ENCODE measurements at regions not wholly inside any gene's neighbourhood (a gene's known extent, or its start where the extent isn't known, plus 50 kb on each side); places are given as distances from the start of the nearest gene placed in this dataset.
A peak's percentile ranks its signal among the peaks of the same experiment; 100 is the strongest.

GRCh38 chr17:17421346-17422216, 55.2 kb upstream of the MED9 start:
- Histone ChIP-seq H3K27ac (peak overlapping the region; percentile 67 to 80 (median 78)), H3K27me3 (no peaks in the 10 kb centered on the region), H3K4me1 (peaks cover 10 to 13% of the 10 kb centered on the region in 2 donors), H3K4me3 (no peak overlapping the region), H3K9me3 (no peaks in the 10 kb centered on the region), H3K36me3 (no peaks in the 10 kb centered on the region)
- ATAC-seq (no peak), DNase-seq (no peak)
- TF ChIP-seq CTCF (IDR thresholded peaks at IDR 0.05 in 4 of 5, conservative IDR thresholded peaks at IDR 0.05 in 1 of 5) (no peak), POLR2A (IDR thresholded peaks at IDR 0.05) (no peak)
- in situ Hi-C loops (cut with MboI; ENCODE audit: low sequenced_read_pairs in 4 of 4), result no loop called here
- intact Hi-C loops (cut with DNase I; ENCODE audit: low total_unique reads), result loop anchor here (10.0 kb wide), 1 partner anchor 57 kb away; no protein-coding TSS in a partner anchor

- ATAC-seq (no peak), DNase-seq (no peak)
- Histone ChIP-seq H3K4me3 (no peak overlapping the region), H3K9me3 (no peaks in the 10 kb centered on the region), H3K4me1 (peaks cover 8 to 11% of the 10 kb centered on the region in 2 donors), H3K36me3 (no peaks in the 10 kb centered on the region), H3K27ac (no peak overlapping the region), H3K27me3 (no peaks in the 10 kb centered on the region)
- intact Hi-C loops (cut with DNase I; ENCODE audit: low total_unique reads), result loop anchor here (10.0 kb wide), 1 partner anchor 57 kb away; no protein-coding TSS in a partner anchor
- in situ Hi-C loops (cut with MboI; ENCODE audit: low sequenced_read_pairs in 4 of 4), result no loop called here
- TF ChIP-seq POLR2A (IDR thresholded peaks at IDR 0.05), result no peak
- TF ChIP-seq CTCF (IDR thresholded peaks at IDR 0.05 in 4 of 5, conservative IDR thresholded peaks at IDR 0.05 in 1 of 5), result no peak
Measured at GRCh38 chr17:17422217-17422610, 54.6 kb upstream of the MED9 start.

GRCh38 chr17:17422641-17423040, 54.2 kb upstream of the MED9 start:
- Histone ChIP-seq H3K36me3 (no peaks in the 10 kb centered on the region), H3K9me3 (no peaks in the 10 kb centered on the region), H3K27ac (no peak overlapping the region), H3K4me3 (no peak overlapping the region), H3K27me3 (no peaks in the 10 kb centered on the region), H3K4me1 (peaks cover 8 to 11% of the 10 kb centered on the region in 2 donors)
- TF ChIP-seq CTCF (IDR thresholded peaks at IDR 0.05 in 4 of 5, conservative IDR thresholded peaks at IDR 0.05 in 1 of 5) (no peak), POLR2A (IDR thresholded peaks at IDR 0.05) (no peak)
- intact Hi-C loops (cut with DNase I; ENCODE audit: low total_unique reads), result loop anchor here (10.0 kb wide), 1 partner anchor 58 kb away; no protein-coding TSS in a partner anchor
- in situ Hi-C loops (cut with MboI; ENCODE audit: low sequenced_read_pairs in 4 of 4), result no loop called here
- no peak for ATAC-seq
- no peak for DNase-seq

GRCh38 chr17:17423656-17424055, 53.1 kb upstream of the MED9 start:
- intact Hi-C loops (cut with DNase I; ENCODE audit: low total_unique reads), result loop anchor here (10.0 kb wide), 1 partner anchor 59 kb away; no protein-coding TSS in a partner anchor
- ATAC-seq (no peak), DNase-seq (no peak)
- Histone ChIP-seq H3K27me3 (no peaks in the 10 kb centered on the region), H3K36me3 (no peaks in the 10 kb centered on the region), H3K4me3 (no peak overlapping the region), H3K4me1 (peaks cover 8 to 11% of the 10 kb centered on the region in 2 donors), H3K27ac (no peak overlapping the region), H3K9me3 (no peaks in the 10 kb centered on the region)
- in situ Hi-C loops (cut with MboI; ENCODE audit: low sequenced_read_pairs in 4 of 4), result no loop called here
- TF ChIP-seq POLR2A (IDR thresholded peaks at IDR 0.05) (no peak), CTCF (IDR thresholded peaks at IDR 0.05 in 4 of 5, conservative IDR thresholded peaks at IDR 0.05 in 1 of 5) (no peak)
